ENCODE measurements at regions not wholly inside any gene's neighbourhood (a gene's known extent, or its start where the extent isn't known, plus 50 kb on each side); places are given as distances from the start of the nearest gene placed in this dataset.

DNA sequence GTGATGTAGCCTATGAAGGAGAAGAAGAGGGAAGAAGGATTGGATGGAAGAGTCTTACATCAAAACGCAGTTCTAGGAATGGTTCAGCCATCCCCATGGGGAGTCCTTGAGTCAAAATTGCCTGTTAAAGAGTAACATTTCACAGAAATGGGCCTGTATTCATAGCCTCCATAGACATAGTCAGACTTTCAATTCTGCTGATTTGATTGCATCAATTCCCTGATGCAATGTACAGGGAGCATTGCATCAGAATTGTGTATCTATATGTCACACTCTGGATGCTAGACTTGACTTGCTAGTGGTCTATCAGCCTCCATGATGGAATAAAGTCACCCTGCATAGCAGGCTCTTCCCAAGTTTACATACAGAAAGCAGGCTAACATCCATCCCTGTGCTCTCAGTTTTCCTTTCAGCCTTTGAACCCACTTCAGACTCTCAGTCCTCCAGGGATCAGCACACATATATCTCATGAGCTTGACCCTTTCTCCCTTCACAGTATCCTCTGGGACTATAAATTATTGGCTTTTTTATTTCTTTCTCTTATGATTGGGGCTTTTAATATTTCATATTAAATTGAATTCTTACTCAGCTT is 1111.7 kb upstream of the B3GALT2 start (continued):
- no peak for TF ChIP-seq CREB1 (IDR thresholded peaks at IDR 0.05)
- TF ChIP-seq CREB1 (CRISPR knock-in tag; IDR thresholded peaks at IDR 0.05): no peak
- no peak for TF ChIP-seq RFX5 (IDR thresholded peaks at IDR 0.05; ENCODE audit: low read depth, low read length)
- TF ChIP-seq MAFK (IDR thresholded peaks at IDR 0.05; ENCODE audit: low read length): no peak
- no peak for TF ChIP-seq ZNF197 (CRISPR knock-in tag; IDR thresholded peaks at IDR 0.05; ENCODE audit: low read depth)
- no peak for TF ChIP-seq ARID1B (IDR thresholded peaks at IDR 0.05)
- peak; percentile 64 for TF ChIP-seq ATF3 (IDR thresholded peaks at IDR 0.05)
- TF ChIP-seq ATF3 (CRISPR knock-in tag; conservative IDR thresholded peaks at IDR 0.05): no peak
- TF ChIP-seq GABPB2 (CRISPR knock-in tag; conservative IDR thresholded peaks at IDR 0.05): no peak
- TF ChIP-seq ZNF518B (CRISPR knock-in tag; IDR thresholded peaks at IDR 0.05): no peak
- peak; percentile 84 to 90 for TF ChIP-seq TRIM24 (IDR thresholded peaks at IDR 0.05)
- TF ChIP-seq ESRRB (CRISPR knock-in tag; IDR thresholded peaks at IDR 0.05; ENCODE audit: borderline replicate concordance): no peak
- TF ChIP-seq RBM39 (optimal IDR thresholded peaks at IDR 0.05; ENCODE audit: low read depth, low read length): no peak
- TF ChIP-seq KDM5B (IDR thresholded peaks at IDR 0.05; ENCODE audit: insufficient replicate concordance, low read depth, low read length): no peak
- TF ChIP-seq SMAD4 (CRISPR knock-in tag; conservative IDR thresholded peaks at IDR 0.05): peak; percentile 58
- TF ChIP-seq SAFB (IDR thresholded peaks at IDR 0.05; ENCODE audit: borderline replicate concordance, low read depth, low read length): no peak
- TF ChIP-seq ERF (CRISPR knock-in tag; IDR thresholded peaks at IDR 0.05): no peak
- no peak for TF ChIP-seq XRCC4 (IDR thresholded peaks at IDR 0.05; ENCODE audit: extremely low read depth, insufficient read depth, insufficient read length)
- TF ChIP-seq, protein P1, sequence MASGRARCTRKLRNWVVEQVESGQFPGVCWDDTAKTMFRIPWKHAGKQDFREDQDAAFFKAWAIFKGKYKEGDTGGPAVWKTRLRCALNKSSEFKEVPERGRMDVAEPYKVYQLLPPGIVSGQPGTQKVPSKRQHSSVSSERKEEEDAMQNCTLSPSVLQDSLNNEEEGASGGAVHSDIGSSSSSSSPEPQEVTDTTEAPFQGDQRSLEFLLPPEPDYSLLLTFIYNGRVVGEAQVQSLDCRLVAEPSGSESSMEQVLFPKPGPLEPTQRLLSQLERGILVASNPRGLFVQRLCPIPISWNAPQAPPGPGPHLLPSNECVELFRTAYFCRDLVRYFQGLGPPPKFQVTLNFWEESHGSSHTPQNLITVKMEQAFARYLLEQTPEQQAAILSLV (tag; IDR thresholded peaks at IDR 0.05): peak; percentile 92
- peak; percentile 34; the same call in 1 of the 2 replicates for TF ChIP-seq PTTG1 (tag; IDR thresholded peaks at IDR 0.05; ENCODE audit: low read depth)
- no peak for TF ChIP-seq HDGF (IDR thresholded peaks at IDR 0.05)
- TF ChIP-seq SFPQ (IDR thresholded peaks at IDR 0.05; ENCODE audit: low read depth, low read length): no peak
- no peak for TF ChIP-seq ZNF140 (CRISPR knock-in tag; IDR thresholded peaks at IDR 0.05)
- no peak for TF ChIP-seq ZFP36 (IDR thresholded peaks at IDR 0.05; ENCODE audit: low read depth, low read length, partially characterized antibody)

Data from K562 (cell line).